Tibial nerve (tissue), 4 donors: ENCODE measurements at regions not wholly inside any gene's neighbourhood (a gene's known extent, or its start where the extent isn't known, plus 50 kb on each side); places are given as distances from the start of the nearest gene placed in this dataset.

Experiments used
- CTCF ChIP-seq, 5 experiments: fragments of 200-600 bp in 3 of 5; fragments of 450-650 bp in 2 of 5; sonication (generic) in 3 of 5; IDR thresholded peaks; one replicate each; pipeline ENCODE4 v1.5.1; 2016 to 2019; ENCODE audit warnings: antibody characterized with exemption in 5 of 5, mild to moderate bottlenecking in 3 of 5, moderate library complexity in 2 of 5
- EP300 ChIP-seq, 2 donors: sonication (generic); formaldehyde crosslinking; IDR thresholded peaks; one replicate each; pipeline ENCODE4 v1.6.1; 2017; ENCODE audit warnings: antibody characterized with exemption in 2 of 2, mild to moderate bottlenecking in 1 of 2
- POLR2A ChIP-seq, 2 donors: fragments of 450-650 bp; IDR thresholded peaks; one replicate each; pipeline ENCODE4 v1.6.1; 2017; ENCODE audit warnings: antibody characterized with exemption in 2 of 2, mild to moderate bottlenecking in 2 of 2, moderate library complexity in 2 of 2

GRCh38 chr5:68771732-68772131, 322.1 kb upstream of the SLC30A5 start:
- TF ChIP-seq POLR2A (IDR thresholded peaks at IDR 0.05) (no peak), CTCF (IDR thresholded peaks at IDR 0.05) (no peak), EP300 (IDR thresholded peaks at IDR 0.05) (no peak)
